Activated B cell treated with CpG ODN at 0.5 μM for 24 hours (primary cell): ENCODE measurements at regions not wholly inside any gene's neighbourhood (a gene's known extent, or its start where the extent isn't known, plus 50 kb on each side); places are given as distances from the start of the nearest gene placed in this dataset.

ENCODE experiments used
- ATAC-seq: fragments of 200-7000 bp; cut with Tn5 transposase; one replicate; pipeline ENCODE4 v1.10.0; 2021; ENCODE audit warnings: low read depth, mild to moderate bottlenecking, moderate library complexity
- CTCF ChIA-PET: fragments of 350-600 bp; sonication (Branson Sonifier 250); formaldehyde crosslinking; loops from one replicate; lab custom pipeline; 2021; ENCODE audit warnings: antibody characterized with exemption; lab: Charles Lee
- POLR2A ChIA-PET: fragments of 350-600 bp; sonication (Branson Sonifier 250); formaldehyde crosslinking; loops from one replicate; lab custom pipeline; 2021; ENCODE audit warnings: antibody characterized with exemption; lab: Charles Lee
- DNase-seq: peaks from one replicate; pipeline ENCODE4 v3.0.0; 2022
- H3K27ac Mint-ChIP-seq: one replicate; pipeline ENCODE4 v1.8.0; 2020; ENCODE audit warnings: mixed read lengths
- H3K27me3 Mint-ChIP-seq: one replicate; pipeline ENCODE4 v1.8.0; 2021; ENCODE audit warnings: mixed read lengths
- H3K36me3 Mint-ChIP-seq: one replicate; pipeline ENCODE4 v1.8.0; 2021; ENCODE audit warnings: low read depth, mixed read lengths
- H3K4me1 Mint-ChIP-seq: one replicate; pipeline ENCODE4 v1.8.0; 2021; ENCODE audit warnings: mixed read lengths
- H3K4me3 Mint-ChIP-seq: one replicate; pipeline ENCODE4 v1.8.0; 2020; ENCODE audit warnings: mild to moderate bottlenecking, mixed read lengths
- H3K9me3 Mint-ChIP-seq: one replicate; pipeline ENCODE4 v1.8.0; 2020; ENCODE audit warnings: mixed read lengths
- CTCF ChIP-seq: fragments of 200-600 bp; IDR thresholded peaks from one replicate; pipeline ENCODE4 v1.8.0; 2022; ENCODE audit warnings: antibody characterized with exemption, mild to moderate bottlenecking
- intact Hi-C: fragments of 100-400 bp; cut with micrococcal nuclease; formaldehyde crosslinking; loops from one replicate; pipeline ENCODE4 v1.15.1; 2024

- no peaks in the 10 kb centered on the region for H3K27me3 Mint-ChIP-seq
- no peak for DNase-seq
- intact Hi-C loops: no loop called here
- H3K4me3 Mint-ChIP-seq: no peak overlapping the region
- no peaks in the 10 kb centered on the region for H3K36me3 Mint-ChIP-seq
- no peak overlapping the region for H3K27ac Mint-ChIP-seq
- ChIA-PET POLR2A (no interaction called here), CTCF (no interaction called here)
- no peak for ATAC-seq
- H3K4me1 Mint-ChIP-seq: no peaks in the 10 kb centered on the region
- TF ChIP-seq CTCF: no peak
- H3K9me3 Mint-ChIP-seq: peaks cover 9% of the 10 kb centered on the region
Measured at GRCh38 chr19:31001991-31002390, 347.2 kb downstream of the TSHZ3 start.

GRCh38 chr19:31000913-31001312 is 348.3 kb downstream of the TSHZ3 start:
- intact Hi-C loops: no loop called here
- no peak for ATAC-seq

GRCh38 chr19:30999726-31000125 is 349.5 kb downstream of the TSHZ3 start:
- Mint-ChIP-seq H3K27me3 (no peaks in the 10 kb centered on the region), H3K9me3 (peaks cover 7% of the 10 kb centered on the region), H3K4me3 (no peak overlapping the region), H3K4me1 (no peaks in the 10 kb centered on the region), H3K36me3 (no peaks in the 10 kb centered on the region), H3K27ac (no peak overlapping the region)
- intact Hi-C loops: no loop called here
- POLR2A ChIA-PET: no interaction called here
- DNase-seq: no peak
- no peak for ATAC-seq
- CTCF ChIA-PET: no interaction called here
- TF ChIP-seq CTCF: no peak

More at GRCh38 chr19:31000913-31001312, 348.3 kb downstream of the TSHZ3 start:
- no peak for TF ChIP-seq CTCF
- no peak overlapping the region for H3K27ac Mint-ChIP-seq
- DNase-seq: no peak
- peaks cover 7% of the 10 kb centered on the region for H3K9me3 Mint-ChIP-seq
- CTCF ChIA-PET: no interaction called here
- H3K4me3 Mint-ChIP-seq: no peak overlapping the region
- POLR2A ChIA-PET: no interaction called here
- no peaks in the 10 kb centered on the region for H3K36me3 Mint-ChIP-seq
- H3K27me3 Mint-ChIP-seq: no peaks in the 10 kb centered on the region
- no peaks in the 10 kb centered on the region for H3K4me1 Mint-ChIP-seq

GRCh38 chr19:30997222-30997621 is 352.0 kb downstream of the TSHZ3 start:
- Mint-ChIP-seq H3K4me3 (no peak overlapping the region), H3K27ac (no peak overlapping the region), H3K36me3 (no peaks in the 10 kb centered on the region), H3K27me3 (no peaks in the 10 kb centered on the region), H3K9me3 (no peaks in the 10 kb centered on the region), H3K4me1 (no peaks in the 10 kb centered on the region)
- ChIA-PET POLR2A (no interaction called here), CTCF (no interaction called here)
- no peak for TF ChIP-seq CTCF
- ATAC-seq (no peak), DNase-seq (no peak)
- intact Hi-C loops: no loop called here

GRCh38 chr19:30978639-30979038 is 370.6 kb downstream of the TSHZ3 start:
- no peak overlapping the region for H3K27ac Mint-ChIP-seq
- TF ChIP-seq CTCF: no peak
- no peaks in the 10 kb centered on the region for H3K36me3 Mint-ChIP-seq
- no peaks in the 10 kb centered on the region for H3K4me1 Mint-ChIP-seq
- H3K9me3 Mint-ChIP-seq: peaks cover 13% of the 10 kb centered on the region
- intact Hi-C loops: no loop called here
- ATAC-seq: no peak
- no peaks in the 10 kb centered on the region for H3K27me3 Mint-ChIP-seq
- ChIA-PET CTCF (no interaction called here), POLR2A (no interaction called here)
- no peak for DNase-seq
- H3K4me3 Mint-ChIP-seq: no peak overlapping the region
